NCI-H128 (cell line): ENCODE measurements at regions not wholly inside any gene's neighbourhood (a gene's known extent, or its start where the extent isn't known, plus 50 kb on each side); places are given as distances from the start of the nearest gene placed in this dataset.

Source experiments
- DNase-seq: peaks from one replicate; lab custom pipeline; 2025; ENCODE audit not compliant: unreplicated experiment; lab: John Stamatoyannopoulos, UW

DNA sequence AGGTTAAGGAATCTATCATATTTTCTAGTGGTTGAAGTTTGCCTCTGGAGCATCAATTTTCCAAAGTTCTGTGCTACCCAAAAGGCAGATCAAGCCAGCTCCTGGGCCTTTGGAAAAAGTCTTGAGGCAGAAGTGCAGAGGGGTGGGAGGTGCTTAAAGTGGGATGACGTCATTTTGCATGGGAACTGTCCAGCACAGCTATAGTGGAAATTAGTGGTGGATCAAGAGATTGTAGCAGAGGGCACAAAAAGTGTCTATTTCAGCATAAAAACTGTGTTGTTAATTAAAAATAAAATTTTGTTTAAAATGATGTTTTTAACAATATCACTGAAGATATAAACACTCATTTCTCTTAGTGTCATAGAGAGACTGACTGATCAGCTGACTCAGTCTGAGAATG, 221.9 kb downstream of the LRRN1 start:
- no peak for DNase-seq

DNA sequence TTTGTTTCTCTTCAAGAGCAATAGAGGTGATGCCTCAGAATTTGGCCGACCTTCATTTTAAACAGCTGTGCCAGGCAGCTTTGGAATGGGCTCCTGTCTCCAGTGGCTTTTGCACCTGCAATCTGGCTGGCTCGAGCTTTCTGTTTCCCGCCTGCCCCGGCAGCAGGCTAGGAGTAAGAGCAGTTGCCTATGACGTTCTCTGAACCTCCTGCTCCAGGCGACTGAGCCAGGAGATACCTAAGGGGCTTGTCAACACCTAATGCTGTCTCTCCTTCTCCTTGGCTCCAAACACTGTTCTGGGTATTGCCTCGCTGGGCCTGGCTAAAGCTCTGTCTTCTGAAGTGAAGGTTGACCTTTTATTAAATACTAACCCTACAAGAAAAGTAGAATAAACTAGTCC, 229.9 kb downstream of the LRRN1 start:
- DNase-seq = no peak

DNA sequence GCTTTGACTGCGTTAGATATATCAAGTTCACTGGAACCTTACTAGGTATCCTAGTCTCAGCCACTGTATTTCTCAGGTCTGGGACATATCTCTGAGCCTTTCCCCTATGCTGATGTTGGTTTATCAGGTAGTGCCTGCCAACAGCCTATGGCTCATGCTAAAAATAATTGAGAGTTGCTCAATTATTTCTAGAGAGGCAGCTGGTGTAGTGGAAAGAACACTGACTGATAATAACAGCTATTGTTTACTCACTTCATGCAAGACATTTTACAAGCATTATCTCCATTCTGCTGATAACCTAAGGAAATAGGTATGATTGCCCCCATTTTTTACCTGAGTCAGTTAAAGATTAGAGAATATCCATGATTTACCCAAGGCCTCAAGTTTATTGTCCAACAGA, 231.4 kb downstream of the LRRN1 start:
- DNase-seq = no peak

DNA sequence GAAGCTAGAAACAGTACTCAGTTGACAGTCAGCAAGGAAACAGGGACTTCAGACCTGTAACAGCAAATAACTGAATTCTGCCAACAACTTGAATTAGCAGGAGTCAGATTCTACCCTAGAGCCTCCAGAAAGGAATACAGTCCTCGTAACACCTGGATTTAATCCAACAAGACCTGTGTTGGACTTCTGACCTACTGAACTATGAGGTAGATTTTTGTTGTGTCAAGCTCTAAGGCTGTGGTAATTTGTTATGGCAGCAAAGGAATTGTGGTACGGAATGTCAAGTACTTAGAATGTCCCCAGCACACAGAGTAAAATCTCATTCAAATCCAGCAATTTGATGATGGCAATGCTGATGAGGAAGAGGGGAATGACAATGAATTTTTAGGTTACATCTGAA, 234.1 kb downstream of the LRRN1 start:
- DNase-seq = no peak

DNA sequence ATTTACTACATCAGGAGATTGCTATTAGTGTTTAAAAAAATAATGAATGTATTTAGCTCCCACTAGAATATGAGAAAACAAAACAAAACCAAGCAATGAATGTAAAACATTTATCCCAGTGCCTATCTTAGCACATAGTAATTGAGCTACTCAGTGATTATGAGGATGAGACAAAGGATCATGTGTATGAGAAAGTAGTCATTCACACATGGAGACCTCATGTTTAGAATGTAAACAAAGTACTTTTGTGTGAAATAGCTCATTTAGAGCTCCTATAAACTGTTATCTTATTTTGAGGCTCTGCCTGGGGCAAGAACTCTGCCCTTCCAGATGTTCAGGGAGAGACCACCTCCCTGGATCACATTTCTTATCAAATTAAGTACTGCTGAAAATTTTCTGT, 236.8 kb downstream of the LRRN1 start:
- DNase-seq = no peak

DNA sequence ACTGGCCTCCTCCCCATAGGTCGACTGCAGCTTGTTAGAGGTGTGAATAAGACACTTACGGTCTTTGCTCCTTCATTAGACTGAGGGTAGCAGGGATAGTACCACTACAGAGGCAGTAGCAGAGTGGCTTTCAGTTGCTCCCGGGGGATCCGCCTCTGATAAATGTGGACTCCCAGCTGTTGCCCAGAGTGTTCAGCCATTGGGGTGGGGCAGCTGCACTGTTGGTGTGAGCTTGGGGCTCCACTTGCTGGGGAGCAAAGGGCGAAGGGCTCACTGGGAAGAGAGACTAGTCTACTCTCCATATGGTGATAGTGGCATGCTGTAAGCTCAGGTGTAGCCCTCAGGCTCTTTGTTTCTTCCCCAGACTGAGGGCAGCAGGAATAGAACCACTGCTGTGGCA, 239.1 kb downstream of the LRRN1 start:
- DNase-seq = no peak

DNA sequence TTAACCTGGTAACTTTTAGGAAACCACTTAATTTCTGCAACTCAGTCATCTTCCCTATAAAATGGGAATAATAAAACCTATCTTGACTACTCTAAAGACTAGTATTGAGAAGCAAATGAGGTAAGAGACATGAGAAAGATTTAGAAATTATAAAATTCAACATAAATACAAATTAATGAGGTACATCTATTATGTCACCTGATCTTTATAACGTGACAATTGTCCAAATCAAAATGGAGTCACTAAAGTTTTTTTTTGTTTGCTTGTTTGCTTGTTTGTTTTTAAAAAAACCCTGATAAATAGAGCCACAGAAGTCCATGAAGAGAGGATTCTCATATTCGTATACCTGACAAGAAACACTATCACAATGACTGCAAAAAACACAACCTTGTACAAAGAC, 242.8 kb downstream of the LRRN1 start:
- DNase-seq = no peak

DNA sequence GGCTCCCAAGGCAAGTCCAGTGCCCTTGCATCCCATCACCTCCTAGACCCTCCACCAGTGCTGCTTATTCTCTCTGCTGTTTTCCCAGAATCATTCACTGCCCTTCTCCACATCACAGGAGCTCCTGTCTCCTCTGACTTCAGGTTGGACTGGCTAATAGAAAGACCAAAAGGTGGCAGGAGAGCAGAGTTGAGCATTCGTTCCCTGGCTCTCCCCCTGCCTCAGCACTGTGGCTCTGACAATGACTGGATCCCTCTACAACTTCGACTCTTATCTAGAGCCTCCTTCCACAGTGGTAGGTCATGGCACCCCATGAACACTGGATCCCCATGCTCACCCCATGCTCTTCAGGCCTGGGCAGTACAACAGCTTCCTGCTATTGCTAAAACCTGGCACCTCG, 243.6 kb downstream of the LRRN1 start:
- no peak for DNase-seq

DNA sequence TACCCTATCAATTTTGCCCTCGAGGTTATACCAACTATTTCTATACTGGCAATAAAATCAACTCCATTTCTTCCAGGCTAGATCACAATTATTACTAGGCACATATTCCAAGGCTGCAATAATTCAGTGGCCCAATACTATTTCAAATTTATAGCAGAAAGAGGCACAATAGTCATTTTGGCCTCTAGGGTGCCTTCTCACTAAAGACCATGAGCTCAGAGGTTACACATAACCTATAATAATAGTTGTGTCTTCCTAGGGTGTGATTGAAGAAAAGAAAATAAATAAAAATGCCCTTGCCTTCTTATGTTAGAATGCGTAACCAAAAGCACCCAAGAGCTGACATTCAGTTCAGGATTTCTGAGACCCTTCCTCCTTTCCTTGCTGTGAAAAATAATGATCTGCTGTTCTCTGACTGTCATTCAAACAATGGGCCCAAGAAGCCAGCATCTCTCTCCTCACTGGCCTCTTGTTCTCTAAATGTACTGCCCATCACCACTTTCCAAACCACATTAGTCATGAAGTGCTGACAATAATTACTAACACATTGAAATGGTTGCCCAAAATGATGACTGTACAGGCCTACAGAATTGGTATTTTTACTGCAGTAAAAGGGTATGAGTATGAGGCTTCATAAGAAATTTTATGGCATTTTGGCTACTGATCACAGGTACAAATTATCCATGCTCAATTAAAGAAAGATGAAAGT, 244.8 kb downstream of the LRRN1 start:
- no peak for DNase-seq

DNA sequence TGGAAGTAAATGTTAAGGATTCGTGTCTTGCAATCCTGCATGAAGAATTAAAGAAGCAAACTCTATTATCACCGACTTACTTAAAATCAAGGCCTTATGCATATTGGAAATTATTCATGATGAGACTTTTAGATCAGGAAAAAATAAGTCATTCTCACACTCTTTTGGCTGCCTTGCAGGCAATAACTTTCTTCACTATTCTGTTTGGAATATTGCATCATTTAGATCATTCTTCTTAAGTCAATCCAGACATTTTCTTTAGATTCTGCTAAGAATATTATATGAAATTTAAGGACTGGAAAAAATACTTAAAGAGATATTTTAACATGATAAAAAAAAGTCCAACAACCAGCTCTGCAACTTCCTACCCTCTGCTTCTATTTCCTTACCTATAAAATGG, 245.4 kb downstream of the LRRN1 start:
- DNase-seq = no peak

DNA sequence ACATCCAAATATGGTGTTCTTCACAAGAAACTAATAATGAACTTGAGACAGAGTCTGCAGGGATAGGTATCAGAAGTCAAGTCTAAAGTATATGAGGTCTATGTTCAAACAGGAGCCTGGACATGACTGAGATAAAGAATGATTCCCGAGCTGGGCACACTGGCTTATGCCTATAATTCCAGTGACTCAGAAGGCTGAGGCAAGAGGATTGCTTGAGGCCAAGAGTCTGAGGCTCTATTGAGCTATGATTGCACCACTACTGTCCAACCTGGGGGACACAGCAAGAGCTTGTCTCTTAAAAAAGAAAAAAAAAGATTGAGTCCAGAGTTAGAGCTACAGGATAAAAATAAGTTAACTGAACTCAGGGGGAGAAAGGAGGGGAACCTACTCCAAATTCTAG, 246.5 kb downstream of the LRRN1 start:
- no peak for DNase-seq

DNA sequence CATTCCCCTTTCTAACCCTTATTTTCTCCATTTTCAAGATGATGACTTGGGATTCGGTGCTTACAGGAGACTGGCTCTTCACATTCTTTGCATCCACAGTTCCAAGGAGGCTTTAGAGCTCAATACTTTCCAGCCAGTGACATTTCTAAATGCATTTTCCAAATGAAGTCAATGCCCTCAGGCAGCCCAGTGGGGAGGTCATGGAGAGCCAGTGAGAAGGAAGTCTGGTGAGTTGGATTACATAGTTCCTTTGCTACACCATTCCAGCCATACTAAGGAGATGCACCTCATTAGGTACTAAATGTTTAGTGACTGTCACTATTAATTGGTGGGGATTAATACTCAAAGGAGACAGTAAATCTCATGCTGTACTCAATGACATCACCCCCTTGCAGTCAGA, 248.1 kb downstream of the LRRN1 start:
- DNase-seq = no peak

DNA sequence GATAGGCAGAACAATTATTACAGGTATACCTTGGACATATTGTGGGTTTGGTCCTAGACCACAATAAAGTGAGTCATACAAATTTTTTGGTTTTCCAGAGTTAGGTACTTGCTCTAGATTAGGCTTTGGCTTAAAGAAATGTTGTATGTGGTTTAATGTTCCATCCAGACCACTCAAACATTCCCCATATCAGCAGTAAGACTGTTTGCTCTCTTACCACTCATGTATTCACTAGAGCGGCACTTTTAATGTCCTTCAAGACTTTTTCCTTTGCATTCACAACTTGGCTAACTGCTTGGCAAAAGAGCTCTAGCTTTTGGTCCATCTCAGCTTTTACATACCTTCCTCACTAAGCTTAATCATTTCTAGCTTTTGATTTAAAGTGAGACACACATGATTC, 250.5 kb upstream of the SETMAR start:
- DNase-seq = no peak

DNA sequence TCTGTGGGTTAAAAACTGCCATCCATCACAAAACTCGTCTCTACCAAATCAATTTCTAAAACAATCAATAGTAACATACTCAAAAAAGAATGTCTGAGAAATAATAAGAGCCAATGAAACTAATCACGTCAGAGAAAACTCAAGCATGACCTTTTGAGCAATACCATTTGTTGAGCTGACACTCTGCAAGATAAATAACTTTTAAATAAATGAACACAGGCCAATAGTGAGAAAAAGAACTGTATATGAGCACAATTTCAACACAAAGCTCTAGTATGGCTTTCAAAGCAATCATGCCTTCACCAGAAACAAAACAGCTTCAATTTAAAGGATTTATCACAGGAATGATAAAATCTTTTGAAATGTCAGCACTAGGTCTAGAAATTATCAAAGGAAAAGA, 249.2 kb upstream of the SETMAR start:
- DNase-seq = no peak

DNA sequence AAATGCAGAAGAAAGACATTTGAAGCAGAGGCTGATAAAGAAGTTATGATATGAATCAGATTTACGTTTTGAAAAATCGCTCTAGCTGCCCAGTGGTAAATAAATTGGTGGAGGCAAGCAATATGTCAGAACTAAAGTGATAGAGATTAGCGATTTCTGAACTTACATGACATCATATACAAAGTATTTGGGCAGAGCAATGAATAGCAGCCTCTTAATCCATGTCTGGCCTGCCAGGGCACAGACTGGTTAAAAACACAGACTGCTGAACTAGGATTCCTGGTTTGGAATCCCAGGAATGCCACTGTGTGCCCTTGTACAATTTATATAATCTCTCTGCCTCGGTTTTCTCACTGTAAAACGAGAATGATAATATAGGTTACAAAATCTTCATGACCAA, 243.1 kb upstream of the SETMAR start:
- no peak for DNase-seq

DNA sequence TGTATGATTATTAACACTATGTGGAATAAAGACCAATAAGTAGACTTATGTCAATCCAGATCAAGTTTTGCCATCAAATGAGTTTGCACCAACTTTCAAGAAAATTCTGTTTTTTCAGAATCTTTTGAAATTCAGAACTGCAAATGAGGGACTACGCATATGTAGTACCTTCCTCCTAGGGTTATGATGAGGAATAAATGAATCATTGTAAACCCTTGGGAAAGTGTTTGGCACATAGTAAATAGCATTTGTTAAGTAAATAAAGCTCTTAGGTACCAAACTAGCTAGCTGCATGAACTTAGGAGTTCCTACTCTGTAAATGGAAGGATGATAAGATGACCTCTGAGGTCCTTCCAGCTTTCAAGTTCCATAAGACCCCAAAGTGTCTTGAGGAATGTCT, 242.6 kb upstream of the SETMAR start:
- no peak for DNase-seq

DNA sequence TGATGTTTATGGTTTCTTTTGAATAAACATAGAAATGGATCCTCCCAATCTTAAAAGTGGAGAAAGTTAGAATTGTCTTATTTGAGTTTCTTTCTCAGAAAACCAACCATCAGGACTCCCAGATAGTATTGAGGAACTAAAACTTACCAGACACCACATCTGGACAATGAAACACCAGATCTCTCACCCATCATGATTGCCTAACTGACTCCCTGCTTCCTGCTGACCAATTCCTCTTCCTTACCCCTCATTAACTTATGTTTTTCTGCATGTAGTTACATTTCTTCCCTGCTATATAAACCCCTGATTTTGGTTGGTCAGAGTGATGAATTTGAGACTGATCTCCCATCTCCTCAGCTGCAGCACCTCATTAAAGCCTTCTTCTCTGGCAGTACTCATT, 242.0 kb upstream of the SETMAR start:
- no peak for DNase-seq

DNA sequence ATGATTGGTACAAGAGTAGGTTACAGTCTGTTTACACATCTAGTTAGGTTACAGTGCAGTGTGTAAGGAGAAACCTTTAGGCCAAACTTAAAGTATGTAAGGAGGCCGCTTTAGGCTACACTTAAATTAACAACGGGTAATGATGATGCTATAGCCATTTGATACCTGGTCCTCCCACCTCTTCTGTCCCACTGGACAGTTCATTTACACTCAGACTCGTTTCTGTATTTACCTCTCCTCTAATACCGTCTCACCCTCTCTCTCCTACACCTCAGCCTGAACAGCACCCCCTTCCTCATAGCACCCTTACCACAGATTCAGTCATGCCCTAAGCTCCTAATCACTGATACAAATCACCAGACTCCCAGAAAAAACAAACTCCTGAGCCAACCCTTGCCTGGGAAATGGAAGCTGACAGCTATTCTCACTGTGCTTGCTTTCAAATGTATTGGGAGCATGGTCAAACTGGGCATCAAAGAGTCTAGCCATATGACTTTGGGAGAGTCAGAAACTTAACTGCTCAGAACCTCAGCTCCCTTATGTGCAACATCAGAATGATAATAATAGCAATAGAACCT, 241.3 kb upstream of the SETMAR start:
- DNase-seq = no peak

DNA sequence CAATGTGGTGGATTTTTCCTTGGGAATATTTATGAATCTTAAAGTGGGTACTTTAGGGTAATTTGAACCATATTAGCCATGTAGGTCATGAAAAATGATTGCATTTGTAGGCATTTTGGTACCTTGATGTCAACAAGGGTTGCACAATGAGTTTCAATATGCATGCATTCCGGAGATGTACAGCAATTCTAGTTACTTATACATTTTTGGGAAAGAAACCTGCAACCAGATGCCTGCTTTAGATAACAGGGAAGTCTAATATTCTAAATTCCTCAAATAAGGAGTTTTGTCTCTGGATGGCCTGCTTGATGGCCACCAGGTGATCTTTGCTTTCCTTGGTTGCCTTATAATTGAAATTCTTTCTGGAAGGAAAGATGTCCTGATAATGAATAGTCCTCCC, 240.5 kb upstream of the SETMAR start:
- no peak for DNase-seq

DNA sequence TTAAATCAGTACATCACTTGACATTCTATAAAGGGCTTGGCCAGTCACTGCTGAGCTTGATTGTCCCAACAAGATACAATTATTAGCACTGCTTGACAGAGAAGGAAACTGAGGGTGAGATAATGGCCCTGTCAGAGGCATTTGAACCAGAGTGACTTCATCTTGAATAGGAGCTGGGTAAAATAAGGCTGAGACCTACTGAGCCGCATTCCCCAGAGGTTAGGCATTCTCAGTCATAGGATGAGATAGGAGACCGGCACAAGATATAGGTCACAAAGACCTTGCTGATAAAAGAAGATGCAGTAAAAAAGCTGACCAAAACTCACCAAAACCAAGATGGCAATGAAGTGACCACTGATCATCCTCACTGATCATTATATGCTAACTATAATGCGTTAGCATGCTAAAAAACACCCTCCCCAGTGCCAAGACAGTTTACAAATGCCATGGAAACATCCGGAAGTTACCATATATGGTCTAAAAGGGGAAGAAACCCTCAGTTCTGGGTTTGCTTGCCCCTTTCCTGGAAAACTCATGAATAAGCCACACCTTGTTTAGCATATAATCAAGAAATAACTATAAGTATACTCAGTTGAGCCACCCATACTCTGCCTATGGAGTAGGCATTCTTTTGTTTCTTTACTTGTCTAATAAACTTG, 239.1 kb upstream of the SETMAR start:
- DNase-seq = no peak

DNA sequence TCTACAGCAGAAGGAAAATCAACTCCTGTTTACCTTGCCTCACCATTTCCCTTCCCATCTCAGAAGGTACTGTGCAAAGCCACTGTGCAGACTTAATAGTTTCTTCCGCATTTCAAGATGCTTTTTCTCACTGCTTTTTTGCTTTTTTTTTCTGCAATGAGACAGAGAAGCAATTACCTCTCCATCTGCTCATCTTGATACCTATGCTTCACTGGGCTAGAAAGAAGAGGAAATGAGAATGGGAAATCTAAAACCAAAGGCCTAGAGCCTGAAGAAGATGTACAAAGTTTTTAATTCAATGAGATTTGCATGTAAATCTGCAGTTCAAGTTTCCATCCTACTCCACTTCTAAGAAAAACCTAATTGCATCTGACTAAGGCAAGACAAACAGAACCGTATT, 238.1 kb upstream of the SETMAR start:
- no peak for DNase-seq

DNA sequence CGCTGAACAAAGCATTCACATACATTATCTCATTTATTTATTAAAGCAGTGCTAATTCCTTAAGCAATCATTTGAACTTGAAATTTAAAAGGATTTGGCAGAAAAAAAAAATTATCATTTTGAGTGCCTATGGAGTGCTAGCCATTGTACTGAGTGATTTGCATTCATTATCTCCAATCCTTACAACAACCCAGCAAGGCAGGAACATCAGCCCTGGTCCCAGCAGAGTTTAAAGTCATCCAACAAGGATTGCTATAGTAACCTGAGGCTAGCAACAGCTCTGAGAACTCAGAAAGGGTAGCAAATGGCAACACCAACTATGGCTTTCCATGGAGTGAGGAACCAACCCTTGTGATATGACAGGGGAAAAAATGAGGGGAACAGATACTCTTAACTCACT, 237.6 kb upstream of the SETMAR start:
- DNase-seq = no peak

DNA sequence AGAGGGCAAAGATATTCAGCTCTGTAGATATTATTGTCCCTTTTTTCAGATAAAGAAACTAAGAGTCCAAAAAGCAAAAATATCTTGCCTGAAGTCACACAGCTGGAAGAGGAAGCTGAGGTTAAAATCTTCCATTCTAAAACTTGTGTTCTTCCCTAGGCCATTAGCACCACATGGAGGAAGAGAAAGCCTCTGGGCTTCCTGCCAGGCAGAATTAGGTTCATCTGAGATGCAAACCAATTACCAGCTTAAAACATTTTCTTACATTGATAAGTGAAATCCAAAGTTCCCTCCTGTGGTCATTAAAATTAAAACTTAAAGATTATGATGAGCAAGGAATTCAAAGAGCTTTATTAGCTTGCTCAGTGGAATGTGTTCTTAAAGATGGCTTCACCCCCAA, 235.3 kb upstream of the SETMAR start:
- DNase-seq = no peak
